ENCODE measurements at regions not wholly inside any gene's neighbourhood (a gene's known extent, or its start where the extent isn't known, plus 50 kb on each side); places are given as distances from the start of the nearest gene placed in this dataset.
"Not testable (repeated sequence)": the region's sequence is repeated elsewhere in the genome, so short reads cannot be mapped to it uniquely, and the experiment has no call there.

DNA sequence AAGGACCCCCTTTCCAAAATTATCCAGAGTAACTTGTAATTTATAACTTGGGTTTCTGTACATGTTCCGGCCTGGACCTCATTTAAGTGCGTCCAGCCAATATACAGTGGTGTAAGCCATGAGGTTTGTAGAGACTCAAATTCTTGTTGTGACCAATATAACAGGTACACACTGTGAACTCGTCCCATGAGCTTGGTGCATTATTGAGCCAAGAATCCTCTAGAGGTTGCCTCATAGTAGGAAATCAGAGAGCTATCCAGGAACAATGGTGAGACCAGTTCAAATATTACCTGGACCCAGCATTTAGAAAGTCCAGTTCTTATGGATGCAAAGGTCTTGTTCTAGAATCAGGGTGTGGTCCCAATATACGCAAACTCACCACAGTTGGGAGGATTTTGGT lies 138.2 kb downstream of the NPIPB5 start (continued):
- TF ChIP-seq CTCF (conservative IDR thresholded peaks at IDR 0.05; ENCODE audit: low read depth in 2 of 2) (no peak), ZNF331 (CRISPR knock-in tag; IDR thresholded peaks at IDR 0.05; ENCODE audit: low read depth) (no peak), JUNB (IDR thresholded peaks at IDR 0.05; ENCODE audit: unreplicated experiment) (no peak), EZH2phosphoT487 (IDR thresholded peaks at IDR 0.05; ENCODE audit: unreplicated experiment) (no peak), ZNF462 (CRISPR knock-in tag; IDR thresholded peaks at IDR 0.05) (no peak), POLR2AphosphoS5 (IDR thresholded peaks at IDR 0.05; ENCODE audit: low read depth) (no peak)

DNA sequence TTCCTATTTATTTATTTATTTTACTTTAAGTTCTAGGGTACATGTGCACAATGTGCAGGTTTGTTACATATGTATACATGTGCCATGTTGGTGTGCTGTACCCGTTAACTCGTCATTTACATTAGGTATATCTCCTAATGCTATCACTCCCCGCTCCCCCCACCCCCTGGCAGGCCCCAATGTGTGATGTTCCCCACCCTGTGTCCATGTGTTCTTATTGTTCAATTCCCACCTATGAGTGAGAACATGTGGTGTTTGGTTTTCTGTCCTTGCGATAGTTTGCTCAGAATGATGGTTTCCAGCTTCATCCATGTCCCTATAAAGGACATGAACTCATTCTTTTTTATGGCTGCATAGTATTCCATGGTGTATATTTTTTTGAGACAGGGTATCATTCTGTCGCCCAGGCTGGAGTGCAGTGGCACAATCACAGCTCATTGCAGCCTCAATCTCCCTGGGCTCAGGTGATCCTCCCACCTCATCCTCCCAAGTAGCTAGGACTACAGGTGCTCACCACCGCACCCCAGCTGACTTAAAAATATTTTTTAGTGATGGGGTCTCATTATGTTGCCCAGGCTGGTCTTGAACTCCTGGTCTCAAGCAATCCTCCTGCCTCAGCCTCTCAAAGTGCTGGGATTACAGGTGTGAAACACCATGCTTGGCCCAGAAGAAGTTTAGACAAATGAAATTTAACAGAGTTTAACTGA lies 140.6 kb downstream of the NPIPB5 start:
- not testable (repeated sequence) for ATAC-seq; H3K4me2 ChIP-seq; DNase-seq (ENCODE audit: low spot score); H3K27me3 Mint-ChIP-seq (ENCODE audit: insufficient read depth, low read depth, poor library complexity); H3K9me2 ChIP-seq (ENCODE audit: insufficient read depth); H3K27me3 ChIP-seq (ENCODE audit: insufficient read depth); H3K4me3 ChIP-seq; H4K20me1 ChIP-seq (replicated peaks; ENCODE audit: insufficient read depth); H3K36me3 ChIP-seq (ENCODE audit: insufficient read depth); H2AFZ ChIP-seq; H3K79me2 ChIP-seq (replicated peaks; ENCODE audit: insufficient read depth); H3K27ac Mint-ChIP-seq; H3K4me3 Mint-ChIP-seq; H3K4me1 ChIP-seq (ENCODE audit: insufficient read depth); H3K4me1 Mint-ChIP-seq; H3K36me3 Mint-ChIP-seq (ENCODE audit: low read depth); H3K9me3 Mint-ChIP-seq; H3K27ac ChIP-seq (ENCODE audit: low read depth); H3F3A ChIP-seq (replicated peaks; ENCODE audit: low read depth)
